SIG-M5 treated with dmso at 0.1 percent for 504 hours (cell line): ENCODE measurements at regions not wholly inside any gene's neighbourhood (a gene's known extent, or its start where the extent isn't known, plus 50 kb on each side); places are given as distances from the start of the nearest gene placed in this dataset.
"Not testable (repeated sequence)": the region's sequence is repeated elsewhere in the genome, so short reads cannot be mapped to it uniquely, and the experiment has no call there.

Source experiments
- DNase-seq: peaks from one replicate; lab custom pipeline; 2025; ENCODE audit not compliant: unreplicated experiment; lab: John Stamatoyannopoulos, UW

GRCh38 chr11:97905671-97906070 is 1115.1 kb upstream of the CNTN5 start:
- DNase-seq, result no peak

DNA sequence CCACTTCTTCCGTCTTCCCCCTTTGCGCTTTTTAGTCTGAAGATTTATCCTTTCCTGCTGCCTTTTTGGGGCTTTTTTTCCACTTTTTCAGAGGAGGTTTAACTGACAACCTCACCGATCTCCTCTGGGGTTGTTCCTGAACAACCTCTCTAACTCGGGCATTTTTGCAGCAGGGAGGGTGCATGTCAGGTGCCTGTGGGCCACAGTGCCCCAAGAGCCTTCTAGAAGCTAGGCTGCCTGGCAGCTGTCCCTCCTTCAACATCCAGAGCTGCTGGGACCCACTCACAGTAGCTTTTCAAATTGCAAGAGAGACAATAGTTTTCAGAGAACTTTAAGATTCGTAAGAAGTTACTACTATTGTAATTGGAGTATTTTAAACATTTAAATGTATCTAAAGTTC is 1112.4 kb upstream of the CNTN5 start:
- no peak for DNase-seq

DNA sequence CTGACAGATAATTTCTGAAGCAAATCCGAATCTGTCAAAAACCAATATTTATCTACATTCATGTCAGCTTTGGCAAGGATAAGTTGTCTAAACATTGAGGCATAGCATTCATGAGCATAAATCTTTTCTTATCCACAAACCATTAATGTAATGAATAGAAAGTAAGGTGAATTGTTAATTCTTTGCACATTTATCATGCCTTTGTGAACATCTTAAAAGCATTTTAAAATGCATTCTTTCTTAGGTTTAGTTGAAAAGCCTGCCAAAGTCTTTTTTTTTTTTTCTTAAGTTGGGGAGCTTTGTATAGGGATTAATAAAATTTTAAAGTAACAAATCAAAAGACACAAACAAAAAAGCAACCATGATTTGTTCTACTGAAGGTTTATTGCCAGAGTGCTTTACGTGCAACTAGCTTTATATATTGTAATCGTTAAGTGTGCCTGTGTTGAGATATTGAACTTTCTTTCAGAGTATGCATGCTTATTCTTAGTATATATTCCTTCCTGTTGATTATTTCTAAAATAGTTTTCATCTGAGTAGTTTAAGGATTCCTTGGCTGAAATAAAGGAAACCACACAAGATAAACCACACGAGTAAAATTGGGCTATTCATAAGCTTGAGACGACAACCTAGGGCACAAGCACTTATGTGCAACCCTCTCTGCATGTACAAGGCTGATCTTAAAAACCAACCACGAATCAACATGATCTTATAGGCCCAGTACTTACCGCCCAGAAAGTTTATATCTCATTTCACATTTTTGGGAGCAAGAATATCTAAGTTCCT is 1110.9 kb upstream of the CNTN5 start:
- no peak for DNase-seq

DNA sequence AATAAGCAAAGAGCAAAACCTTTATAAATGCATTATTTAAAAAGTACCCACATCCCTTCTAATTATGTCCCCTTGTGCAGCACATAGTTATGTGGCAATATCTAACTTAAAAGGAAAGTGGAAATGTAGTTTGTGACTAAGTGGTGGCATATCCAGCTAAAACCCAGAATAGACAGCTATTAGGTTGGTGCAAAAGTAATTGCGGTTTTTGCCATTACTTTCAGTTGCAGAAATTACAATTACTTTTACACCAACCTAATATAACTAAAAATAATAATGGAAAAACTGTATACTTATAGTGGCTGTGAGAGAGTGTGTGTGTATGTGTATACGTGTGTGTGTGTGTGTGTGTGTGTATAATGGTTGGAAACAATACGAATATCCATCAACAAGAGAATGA is 1108.1 kb upstream of the CNTN5 start:
- no peak for DNase-seq

- DNase-seq, result not testable (repeated sequence)
Observed at GRCh38 chr11:97922933-97923332, 1097.8 kb upstream of the CNTN5 start.

GRCh38 chr11:97934572-97935208 is 1086.1 kb upstream of the CNTN5 start:
- no peak for DNase-seq

- no peak for DNase-seq
Observed at GRCh38 chr11:97937501-97937900, 1083.2 kb upstream of the CNTN5 start.

GRCh38 chr11:97938789-97939188 is 1082.0 kb upstream of the CNTN5 start:
- DNase-seq, result no peak

DNA sequence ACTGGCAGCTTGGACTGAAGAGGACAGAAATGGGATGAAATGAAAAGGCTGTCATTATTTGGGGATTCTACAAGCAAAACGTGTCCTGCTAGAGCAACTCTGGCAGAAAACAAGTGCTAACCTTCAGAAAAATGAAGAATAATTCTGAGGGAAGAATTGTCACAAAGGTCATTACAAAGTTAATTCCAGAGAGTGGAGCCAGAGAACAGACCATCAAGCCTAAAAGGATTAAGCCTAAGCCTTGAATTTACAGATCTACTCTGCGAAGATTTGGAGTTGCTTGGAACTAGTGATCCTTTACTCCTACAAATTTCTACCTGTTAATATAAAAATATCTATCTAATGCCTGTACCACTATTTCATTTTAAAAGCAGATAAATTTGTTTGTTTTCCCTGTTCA is 1077.3 kb upstream of the CNTN5 start:
- no peak for DNase-seq

DNA sequence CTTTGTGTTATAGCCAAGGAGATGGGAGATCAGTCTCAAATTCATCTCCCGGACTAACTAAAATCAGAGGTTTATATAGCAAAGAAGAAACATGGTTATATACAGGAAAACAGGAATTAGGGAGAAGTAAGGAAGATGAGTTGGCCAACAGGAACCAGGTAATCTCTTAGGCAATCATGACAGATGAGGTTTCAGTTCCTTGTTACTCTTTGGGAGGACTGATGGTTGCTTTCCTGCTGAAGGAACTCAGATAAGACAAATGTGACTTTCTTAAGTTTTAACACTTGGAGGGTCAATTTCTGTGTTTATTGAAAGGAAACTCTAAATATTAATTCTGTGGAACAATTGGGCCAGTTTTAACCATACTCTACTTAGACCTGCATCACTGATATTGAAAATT is 1072.0 kb upstream of the CNTN5 start:
- DNase-seq, result no peak

DNA sequence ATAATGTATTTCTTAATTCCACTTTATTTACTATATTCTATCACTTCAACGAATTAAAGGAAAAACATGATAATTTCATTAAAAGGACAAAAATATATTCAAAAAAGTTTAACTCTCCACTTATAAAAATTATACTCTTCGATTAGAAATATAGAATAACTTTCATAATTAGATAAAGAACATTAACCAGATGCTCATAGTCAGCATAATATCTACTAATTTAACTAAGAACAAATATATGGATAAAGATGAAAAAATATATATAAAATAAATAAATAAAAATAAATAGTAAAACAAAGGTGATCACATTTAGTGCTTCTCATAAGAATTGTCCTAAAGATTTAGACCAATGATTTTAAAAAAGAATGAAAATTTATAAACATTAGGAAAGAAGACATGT is 1065.2 kb upstream of the CNTN5 start:
- no peak for DNase-seq

DNA sequence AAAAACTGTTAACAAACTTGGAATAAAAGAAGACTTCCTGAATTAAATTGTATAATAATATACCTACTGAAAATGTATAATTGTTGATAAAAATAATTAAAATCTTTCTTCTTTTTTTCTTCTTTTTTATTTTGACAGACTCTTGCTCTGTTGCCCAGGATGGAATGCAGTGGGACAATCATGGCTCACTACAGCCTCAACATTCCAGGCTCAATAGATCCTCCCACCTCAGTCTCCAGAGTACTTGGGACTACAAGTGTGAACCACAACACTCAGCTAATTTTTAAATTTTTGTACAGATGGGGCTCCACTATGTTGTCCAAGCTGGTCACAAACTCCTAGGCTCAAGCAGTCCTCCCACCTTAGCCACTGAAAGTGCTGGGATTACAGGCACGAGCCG is 1063.8 kb upstream of the CNTN5 start:
- no peak for DNase-seq

GRCh38 chr11:97961431-97961830 is 1059.3 kb upstream of the CNTN5 start:
- no peak for DNase-seq

GRCh38 chr11:97962758-97963157 is 1058.0 kb upstream of the CNTN5 start:
- DNase-seq, result no peak

GRCh38 chr11:97963528-97964331 is 1057.0 kb upstream of the CNTN5 start:
- DNase-seq, result no peak

GRCh38 chr11:97964332-97965004 is 1056.3 kb upstream of the CNTN5 start:
- no peak for DNase-seq

DNA sequence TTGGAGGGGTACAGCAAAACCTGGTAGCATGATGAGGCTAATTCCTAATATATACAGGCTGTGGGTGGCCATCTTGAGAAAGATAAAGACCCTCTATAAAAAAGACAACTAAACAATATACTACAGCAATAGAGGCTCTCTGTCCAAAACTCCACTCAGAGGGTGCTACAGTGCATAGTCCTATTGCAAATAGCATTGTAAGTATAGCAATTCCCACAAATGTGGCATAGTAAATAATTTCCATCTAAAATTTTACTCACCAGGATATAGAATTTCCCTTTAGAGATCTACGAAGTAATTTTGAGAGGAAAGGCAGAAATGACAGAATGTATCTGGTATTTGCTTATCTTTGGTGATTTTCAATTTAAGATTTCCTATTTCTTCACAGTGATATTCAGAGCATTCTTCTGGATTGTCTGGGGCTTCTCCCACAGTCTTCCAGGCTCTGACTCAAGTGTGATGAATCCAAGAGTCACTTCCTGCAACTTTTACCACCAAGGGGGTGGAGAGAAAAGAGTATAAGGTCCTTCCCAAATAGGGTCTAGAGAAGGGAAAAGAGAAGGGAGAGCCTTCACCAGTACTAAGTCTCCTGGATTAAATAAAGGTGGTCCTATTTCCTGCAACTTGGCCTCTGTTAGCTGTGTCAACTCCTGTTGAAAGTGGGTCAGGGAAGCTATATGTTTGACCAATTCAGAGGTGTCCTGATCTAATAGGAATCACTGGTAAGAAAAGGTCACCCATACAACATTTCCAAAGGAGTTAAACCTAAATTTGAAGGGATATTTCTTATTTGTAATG is 1054.7 kb upstream of the CNTN5 start:
- no peak for DNase-seq

DNA sequence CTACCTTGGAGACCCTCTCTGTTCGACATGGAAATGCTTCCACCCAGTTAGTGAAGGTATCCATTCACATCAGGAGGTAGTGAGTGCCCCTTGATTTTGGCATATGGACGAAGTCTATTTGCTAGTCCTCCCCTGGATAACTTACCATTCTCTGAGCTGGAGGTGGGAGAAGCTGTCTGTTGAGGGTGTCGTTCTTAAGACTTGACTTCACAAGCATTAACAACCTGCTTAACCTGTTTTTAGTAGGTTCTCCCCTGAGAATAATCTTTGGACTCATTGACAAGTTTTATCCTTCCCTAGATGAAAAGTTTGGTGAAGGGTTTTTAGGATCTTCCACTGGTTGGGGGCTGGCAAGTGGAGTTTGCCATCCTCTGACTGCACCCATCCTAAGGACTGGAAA is 1053.8 kb upstream of the CNTN5 start:
- no peak for DNase-seq

GRCh38 chr11:97968071-97968470 is 1052.7 kb upstream of the CNTN5 start:
- DNase-seq, result no peak

- DNase-seq, result no peak
Observed at GRCh38 chr11:97972731-97973130, 1048.0 kb upstream of the CNTN5 start.
